HG02678 (cell line): ENCODE measurements at regions not wholly inside any gene's neighbourhood (a gene's known extent, or its start where the extent isn't known, plus 50 kb on each side); places are given as distances from the start of the nearest gene placed in this dataset.
"Not testable (repeated sequence)": the region's sequence is repeated elsewhere in the genome, so short reads cannot be mapped to it uniquely, and the experiment has no call there.

ENCODE experiments used
- ATAC-seq: cut with Tn5 transposase; IDR thresholded peaks from one replicate; pipeline ENCODE4 v1.9.1; 2021; ENCODE audit warnings: mild to moderate bottlenecking, moderate library complexity; ENCODE audit not compliant: unreplicated experiment

- no peak for ATAC-seq
Measured at GRCh38 chr5:77871946-77872345, 95.8 kb upstream of the TBCA start.

- no peak for ATAC-seq
Measured at GRCh38 chr5:77871016-77871415, 94.9 kb upstream of the TBCA start.

DNA sequence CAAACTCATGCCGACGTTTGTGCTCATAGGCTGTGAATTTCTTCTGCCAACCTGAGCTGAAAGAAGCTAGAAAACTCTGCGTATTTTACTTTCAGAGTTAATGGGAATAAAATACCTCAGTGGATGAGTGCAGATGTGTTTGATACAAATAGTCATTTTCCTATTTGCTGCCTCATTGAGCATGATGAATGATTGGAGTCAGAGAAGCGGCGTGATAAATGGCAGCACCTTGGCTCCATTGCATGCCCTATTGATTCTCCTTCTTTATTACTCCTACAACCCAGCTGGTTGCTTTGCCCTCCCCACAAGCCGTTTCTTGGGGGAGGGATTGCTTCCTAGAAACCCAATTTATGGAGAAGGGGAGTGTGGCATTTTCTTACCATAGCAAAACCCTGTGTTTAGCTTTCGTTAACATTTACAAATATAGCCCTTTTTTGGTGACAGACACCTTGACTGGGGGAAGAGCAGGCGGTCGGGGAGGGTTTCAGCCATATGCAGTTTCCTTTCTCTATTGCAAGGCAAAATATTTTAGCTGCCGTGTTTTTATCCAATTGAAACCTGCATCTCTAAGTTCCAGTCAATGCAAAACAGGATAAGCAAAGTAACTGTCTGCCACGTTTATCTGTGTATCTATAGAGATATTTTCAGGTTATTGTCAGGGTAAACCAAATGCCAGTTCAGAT is 93.1 kb upstream of the TBCA start:
- no peak for ATAC-seq

DNA sequence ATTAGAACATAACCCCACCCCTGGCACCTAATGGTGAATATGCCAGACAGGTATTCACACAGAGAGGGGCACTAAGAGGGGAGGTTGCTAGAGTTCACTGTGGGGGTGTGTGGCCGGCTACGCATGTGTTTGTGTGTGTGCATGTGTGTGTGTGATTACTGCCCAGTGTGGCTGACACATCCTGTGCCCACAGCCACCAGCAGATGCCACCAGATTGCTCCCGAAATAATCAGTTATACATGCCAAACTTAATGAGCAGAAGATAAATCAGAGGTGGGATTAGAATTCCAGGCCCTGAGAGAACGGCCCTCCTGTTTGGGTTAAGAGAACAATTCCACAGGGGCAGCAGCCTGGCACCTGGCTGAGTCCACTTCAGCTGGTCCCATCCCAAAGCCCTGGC is 91.8 kb upstream of the TBCA start:
- no peak for ATAC-seq

GRCh38 chr5:77867194-77867691 is 91.1 kb upstream of the TBCA start:
- ATAC-seq: no peak

DNA sequence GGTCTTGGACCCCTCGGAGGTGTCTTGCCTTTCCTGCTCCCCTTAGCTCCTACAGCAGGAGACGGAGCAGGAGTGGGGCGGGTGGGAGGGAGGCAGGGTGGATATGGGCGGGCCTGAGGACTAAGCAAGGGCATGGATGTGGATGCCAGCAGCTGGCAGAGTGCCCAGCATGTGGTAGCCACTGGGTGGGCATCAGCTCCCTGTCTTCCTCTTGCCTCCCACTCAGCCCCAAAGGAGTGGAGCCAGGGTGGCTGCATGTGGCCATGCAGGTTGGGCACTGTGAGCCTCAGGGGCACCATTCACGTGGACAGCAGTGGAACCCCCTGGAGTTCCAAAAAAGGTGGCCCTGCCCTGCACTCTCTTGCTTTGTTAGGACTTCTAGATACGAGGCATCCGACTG is 90.1 kb upstream of the TBCA start:
- ATAC-seq: no peak

- no peak for ATAC-seq
Measured at GRCh38 chr5:77864997-77865396, 88.9 kb upstream of the TBCA start.

GRCh38 chr5:77863181-77863580 is 87.0 kb upstream of the TBCA start:
- no peak for ATAC-seq

GRCh38 chr5:77861576-77861975 is 85.4 kb upstream of the TBCA start:
- no peak for ATAC-seq

DNA sequence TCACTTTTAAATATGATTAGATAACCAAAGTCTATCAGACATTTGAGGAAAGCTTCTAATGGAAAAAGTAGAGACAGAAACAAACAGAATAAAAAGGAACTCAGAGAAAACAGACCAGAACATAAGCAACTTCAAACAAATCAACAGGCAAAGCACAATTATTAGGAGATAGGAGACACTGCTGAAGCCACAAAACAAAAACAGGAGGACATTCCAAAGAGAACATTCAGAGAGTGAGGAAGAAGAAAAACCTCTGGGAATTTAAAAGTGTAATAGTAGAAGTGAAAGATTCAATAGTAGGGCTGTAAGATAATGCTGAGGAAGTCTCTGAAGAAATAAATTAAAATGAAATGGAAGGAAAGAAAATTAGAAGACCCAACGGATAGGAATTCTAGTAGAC is 83.2 kb upstream of the TBCA start:
- no peak for ATAC-seq

GRCh38 chr5:77858678-77859077 is 82.5 kb upstream of the TBCA start:
- ATAC-seq: not testable (repeated sequence)

DNA sequence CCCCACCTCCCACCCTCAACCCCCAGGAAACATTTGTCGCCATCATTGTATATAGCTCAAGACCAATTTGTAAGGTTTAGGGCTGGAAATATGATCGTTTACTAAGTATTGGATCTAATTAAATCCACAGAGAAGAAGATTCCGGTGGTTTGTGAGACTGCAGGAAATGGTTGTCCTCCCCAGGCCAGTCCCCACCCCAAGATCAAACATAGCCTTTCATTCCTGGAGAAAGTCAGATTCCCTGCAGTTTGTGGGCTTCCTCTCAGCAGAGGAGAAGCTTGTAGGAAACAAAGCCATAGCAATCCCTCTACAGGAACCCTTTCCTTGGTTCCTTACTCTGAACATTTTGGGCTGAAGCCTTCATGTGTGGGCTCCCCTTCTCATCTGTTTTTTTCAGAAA is 79.2 kb upstream of the TBCA start:
- no peak for ATAC-seq

- no peak for ATAC-seq
Measured at GRCh38 chr5:77853353-77853907, 77.3 kb upstream of the TBCA start.

- peak; percentile 76 for ATAC-seq
Measured at GRCh38 chr5:77852514-77853352, 76.6 kb upstream of the TBCA start.

DNA sequence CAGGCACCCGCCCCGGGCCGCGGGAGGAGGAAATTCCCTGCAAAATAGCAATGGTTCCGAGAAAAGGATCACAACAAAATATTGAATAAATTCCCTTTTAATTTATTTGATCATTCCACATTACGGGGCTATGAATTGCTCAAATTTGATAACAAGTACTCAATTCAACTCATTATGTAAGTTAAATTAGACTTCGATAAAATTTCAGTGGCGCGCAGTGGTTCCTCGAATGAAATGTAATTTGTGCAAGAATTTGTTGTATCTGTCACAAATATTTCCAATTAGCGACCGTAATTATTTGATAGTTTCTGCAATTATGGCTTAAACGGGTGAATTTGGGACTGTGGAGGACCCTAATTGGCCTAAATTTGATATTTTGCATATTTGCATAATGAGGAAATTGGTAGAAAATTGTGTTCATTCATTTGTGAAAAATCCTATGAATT is 76.0 kb upstream of the TBCA start:
- ATAC-seq: no peak

GRCh38 chr5:77851176-77852067 is 75.3 kb upstream of the TBCA start:
- no peak for ATAC-seq

DNA sequence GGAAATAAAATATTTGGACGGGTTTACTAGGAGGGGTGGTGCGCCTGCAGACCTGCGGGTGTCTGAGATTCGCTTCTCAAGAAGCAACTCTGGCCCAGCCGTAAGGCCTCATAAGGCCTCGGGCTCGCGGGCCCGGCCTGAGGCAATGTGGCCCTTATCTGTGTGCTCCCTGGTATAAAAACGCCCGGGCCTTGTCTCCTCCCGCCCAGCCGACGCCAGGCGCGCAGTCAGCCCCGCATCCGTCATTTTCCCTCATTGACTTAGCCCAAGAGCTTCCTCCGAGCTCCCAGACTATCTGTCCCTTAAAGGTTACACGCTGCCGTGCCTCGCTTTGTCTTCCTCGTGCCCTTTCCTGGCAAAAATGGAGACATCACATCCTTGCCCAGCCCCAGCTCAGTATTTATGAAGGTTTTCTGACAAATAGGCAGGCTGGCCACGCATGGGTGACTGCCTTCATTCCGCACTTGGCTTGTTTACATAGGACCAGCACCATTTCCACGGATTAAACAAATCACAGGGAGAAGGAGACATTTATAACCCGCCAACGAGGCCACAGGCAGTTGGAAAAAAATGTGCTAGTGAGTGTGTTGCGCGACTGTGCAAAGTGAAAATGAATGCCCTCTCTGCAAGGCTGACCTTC is 74.5 kb upstream of the TBCA start:
- ATAC-seq: no peak

DNA sequence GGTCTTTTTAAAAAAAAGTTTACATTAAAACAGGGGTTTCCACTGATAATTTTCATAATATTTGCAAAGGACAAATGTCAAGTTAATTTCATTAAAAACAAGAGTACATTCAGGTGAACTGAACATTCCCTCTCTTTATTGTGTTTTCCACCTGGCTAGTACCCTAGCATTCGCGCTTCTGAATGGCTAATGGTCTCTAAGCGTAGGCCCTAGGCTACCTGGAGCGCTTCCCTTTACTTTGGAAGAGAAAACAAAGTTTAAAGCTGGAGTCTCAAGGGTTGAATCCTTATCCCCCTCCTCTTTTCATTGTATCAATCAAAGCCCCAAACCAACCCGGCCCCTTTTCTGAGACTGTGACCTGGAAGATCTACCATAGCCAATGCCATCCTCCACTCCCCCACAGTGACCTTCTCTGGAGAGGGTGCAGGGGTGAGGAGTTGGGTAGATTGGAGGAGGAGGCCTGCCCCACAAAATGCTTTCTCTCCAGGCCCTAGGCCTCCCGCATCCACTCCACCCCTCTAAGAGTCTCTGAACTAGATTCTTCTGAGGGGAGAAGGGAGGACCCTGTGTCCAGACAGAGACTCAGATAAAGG is 73.3 kb upstream of the TBCA start:
- no peak for ATAC-seq

DNA sequence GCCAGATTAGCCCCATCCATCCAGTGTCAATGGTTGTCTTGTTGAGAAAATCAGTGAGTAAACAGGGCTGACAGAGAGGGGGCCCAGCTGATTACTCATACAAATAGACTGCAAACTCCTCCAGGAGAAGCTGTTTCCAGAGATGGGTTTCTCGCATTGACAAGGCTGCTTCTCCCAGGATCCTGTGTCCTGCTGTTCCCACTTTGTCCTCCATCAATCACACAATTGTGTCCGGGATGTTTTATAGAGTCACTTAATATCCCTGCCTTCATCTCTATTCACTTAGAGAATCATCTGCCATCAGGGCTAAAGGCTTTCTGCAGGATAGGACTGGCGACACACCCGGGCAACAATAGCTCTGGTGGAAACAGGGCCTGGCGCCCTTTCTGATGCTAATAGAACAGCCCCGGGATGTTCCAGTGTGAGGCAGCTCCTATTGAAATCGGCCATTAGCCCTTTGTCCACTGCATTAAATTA is 71.7 kb upstream of the TBCA start:
- ATAC-seq: no peak

GRCh38 chr5:77847129-77847460 is 71.0 kb upstream of the TBCA start:
- ATAC-seq: no peak
